Caki2 (cell line): ENCODE measurements at regions not wholly inside any gene's neighbourhood (a gene's known extent, or its start where the extent isn't known, plus 50 kb on each side); places are given as distances from the start of the nearest gene placed in this dataset.

ENCODE experiments used
- DNase-seq: peaks from one replicate; pipeline ENCODE4 v3.0.0-alpha.2; 2015; ENCODE audit warnings: low read depth
- in situ Hi-C: cut with HindIII; loops from 2 replicates; pipeline ENCODE4 v1.10.0; 2016; ENCODE audit warnings: low sequenced_read_pairs, low pct_unique_long_range_greater_than_20kb, mixed read lengths

- in situ Hi-C loops, result no loop called here
- DNase-seq, result no peak
Measured at GRCh38 chr11:127711748-127712147, 711.2 kb upstream of the KIRREL3 start.

GRCh38 chr11:127710831-127711230 is 710.3 kb upstream of the KIRREL3 start:
- in situ Hi-C loops, result no loop called here
- no peak for DNase-seq

- in situ Hi-C loops, result no loop called here
- DNase-seq, result no peak
Measured at GRCh38 chr11:127709960-127710359, 709.4 kb upstream of the KIRREL3 start.

GRCh38 chr11:127693686-127694085 is 693.1 kb upstream of the KIRREL3 start:
- in situ Hi-C loops, result no loop called here
- DNase-seq, result no peak

GRCh38 chr11:127683321-127683720 is 682.8 kb upstream of the KIRREL3 start:
- in situ Hi-C loops, result no loop called here
- DNase-seq, result no peak

- in situ Hi-C loops, result no loop called here
Measured at GRCh38 chr11:127679816-127680545, 679.4 kb upstream of the KIRREL3 start.

GRCh38 chr11:127678631-127679030 is 678.1 kb upstream of the KIRREL3 start:
- DNase-seq, result no peak
- in situ Hi-C loops, result no loop called here

More at GRCh38 chr11:127679816-127680545, 679.4 kb upstream of the KIRREL3 start:
- DNase-seq, result no peak

- in situ Hi-C loops, result no loop called here
- no peak for DNase-seq
Measured at GRCh38 chr11:127677660-127678425, 677.3 kb upstream of the KIRREL3 start.

- DNase-seq, result no peak
- in situ Hi-C loops, result no loop called here
Measured at GRCh38 chr11:127675581-127675980, 675.0 kb upstream of the KIRREL3 start.

GRCh38 chr11:127674754-127675153 is 674.2 kb upstream of the KIRREL3 start:
- in situ Hi-C loops, result no loop called here
- DNase-seq, result no peak

GRCh38 chr11:127670374-127671119 is 670.0 kb upstream of the KIRREL3 start:
- in situ Hi-C loops, result no loop called here
- DNase-seq, result no peak

GRCh38 chr11:127656116-127656836 is 655.7 kb upstream of the KIRREL3 start:
- no peak for DNase-seq
- in situ Hi-C loops, result no loop called here

- DNase-seq, result no peak
- in situ Hi-C loops, result no loop called here
Measured at GRCh38 chr11:127653076-127653475, 652.5 kb upstream of the KIRREL3 start.

- in situ Hi-C loops, result no loop called here
- no peak for DNase-seq
Measured at GRCh38 chr11:127651888-127652221, 651.3 kb upstream of the KIRREL3 start.

GRCh38 chr11:127651175-127651887 is 650.8 kb upstream of the KIRREL3 start:
- in situ Hi-C loops, result no loop called here
- no peak for DNase-seq

GRCh38 chr11:127649958-127650357 is 649.4 kb upstream of the KIRREL3 start:
- no peak for DNase-seq
- in situ Hi-C loops, result no loop called here

GRCh38 chr11:127649071-127649470 is 648.5 kb upstream of the KIRREL3 start:
- no peak for DNase-seq
- in situ Hi-C loops, result no loop called here

GRCh38 chr11:127648583-127648982 is 648.0 kb upstream of the KIRREL3 start:
- DNase-seq, result no peak
- in situ Hi-C loops, result no loop called here
